Activated CD8-positive, alpha-beta memory T cell treated with anti-CD3 and anti-CD28 coated beads, Interleukin-2, amount 50 U/mL, for 48 hours (primary cell): ENCODE measurements at regions not wholly inside any gene's neighbourhood (a gene's known extent, or its start where the extent isn't known, plus 50 kb on each side); places are given as distances from the start of the nearest gene placed in this dataset.
A peak's percentile ranks its signal among the peaks of the same experiment; 100 is the strongest.

Source experiments
- DNase-seq: peaks from one replicate; pipeline ENCODE4 v3.0.0-alpha.2; 2020

DNA sequence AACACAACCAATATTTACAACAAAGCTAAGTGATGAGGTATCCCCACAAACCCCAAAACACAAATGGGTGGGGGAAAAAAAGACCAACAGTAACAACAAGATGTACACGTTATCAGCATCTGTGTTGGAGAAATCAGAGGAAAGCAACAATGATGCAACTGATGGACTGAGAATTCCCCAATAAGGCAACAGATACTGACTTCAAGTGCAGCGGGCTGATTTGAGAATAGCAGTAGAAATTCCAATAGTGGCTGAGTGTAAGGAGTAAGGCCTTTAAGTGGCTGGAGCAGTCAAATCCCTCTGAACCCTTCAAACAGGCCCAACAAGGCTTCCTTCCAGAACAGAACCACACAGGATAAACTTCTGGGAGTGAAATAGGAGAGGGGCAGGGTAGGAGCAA, 97.6 kb downstream of the TM2D1 start:
- DNase-seq = no peak

GRCh38 chr1:61626816-61627215, 98.1 kb downstream of the TM2D1 start:
- DNase-seq = no peak

DNA sequence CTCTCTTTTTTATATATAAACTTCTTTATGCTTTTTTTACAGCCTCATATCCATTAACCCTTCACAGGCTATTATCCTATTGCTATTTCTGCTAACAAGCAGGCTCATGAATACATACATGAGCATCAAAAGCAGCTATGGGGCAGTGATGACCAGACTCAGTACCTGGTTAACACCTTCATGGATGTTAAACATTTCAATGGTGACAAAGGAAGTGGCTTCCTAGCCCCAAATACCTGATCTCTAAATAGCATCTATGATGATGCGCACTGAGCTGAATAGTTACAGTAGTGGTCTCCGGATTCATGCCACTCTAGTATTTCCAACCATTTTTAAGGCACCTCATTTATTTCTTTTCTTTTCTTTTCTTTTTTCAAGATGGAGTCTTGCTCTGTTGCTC, 101.1 kb downstream of the TM2D1 start:
- DNase-seq = no peak

DNA sequence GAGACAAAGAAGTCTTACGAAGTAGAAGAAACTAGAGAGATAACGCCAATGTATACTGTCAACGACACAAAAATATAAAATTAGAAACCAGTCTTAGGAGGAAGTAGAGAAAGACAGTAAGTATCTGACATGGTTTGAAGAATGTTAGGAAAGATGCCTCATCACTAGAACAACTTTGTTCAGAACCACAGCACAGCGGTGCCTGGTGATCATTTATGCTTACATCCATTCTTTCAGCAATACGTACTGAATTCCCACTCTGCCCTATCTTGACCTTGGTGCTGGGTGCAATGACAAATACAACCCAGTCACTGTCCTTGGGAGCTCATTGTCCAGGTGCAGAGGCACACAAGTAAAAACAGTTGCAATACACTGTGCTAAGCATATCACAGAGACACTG, 104.4 kb downstream of the TM2D1 start:
- no peak for DNase-seq

- DNase-seq = no peak
Observed at GRCh38 chr1:61618755-61619154, 106.2 kb downstream of the TM2D1 start.

GRCh38 chr1:61618193-61618592, 106.7 kb downstream of the TM2D1 start:
- no peak for DNase-seq

- no peak for DNase-seq
Observed at GRCh38 chr1:61616830-61617229, 108.1 kb downstream of the TM2D1 start.

DNA sequence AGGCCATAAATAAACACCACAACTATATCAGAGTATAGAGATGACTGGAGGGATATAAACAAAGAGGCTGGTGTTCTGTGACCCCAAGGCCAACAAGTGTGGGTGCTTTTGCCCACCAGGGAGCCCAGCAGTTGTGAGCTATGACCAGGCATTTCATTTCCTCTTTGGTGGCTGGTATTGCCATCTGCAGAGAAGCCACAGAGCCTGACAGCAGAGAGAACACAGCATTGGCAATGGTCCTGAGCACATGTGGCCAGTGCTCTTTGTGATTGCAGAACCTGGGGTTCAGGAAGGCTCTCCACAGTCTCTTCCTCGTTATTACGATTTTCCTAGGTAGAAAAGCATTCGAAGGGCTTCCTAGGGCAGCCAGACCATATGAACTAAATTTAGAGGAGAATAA, 112.3 kb downstream of the TM2D1 start:
- DNase-seq = no peak

GRCh38 chr1:61609040-61609439, 115.9 kb downstream of the TM2D1 start:
- DNase-seq = no peak

DNA sequence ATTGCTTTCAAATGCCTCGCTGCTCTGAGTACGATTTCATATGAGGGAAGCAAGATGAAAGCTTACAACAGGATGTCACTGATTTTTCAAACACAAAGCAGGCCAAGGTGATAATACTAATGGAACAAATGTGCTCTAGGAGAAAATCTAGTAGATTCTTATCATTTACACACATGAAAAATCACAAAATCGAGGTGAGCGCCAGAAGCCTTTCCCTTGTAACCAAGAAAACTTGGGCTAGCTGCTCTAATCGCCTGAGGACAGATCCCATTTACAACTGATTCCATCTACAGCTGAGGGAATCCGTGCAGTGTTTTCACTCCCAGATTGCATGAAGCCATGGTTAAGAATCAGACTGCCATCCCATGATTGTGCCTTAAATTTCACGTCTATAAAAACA, 117.5 kb downstream of the TM2D1 start:
- no peak for DNase-seq

DNA sequence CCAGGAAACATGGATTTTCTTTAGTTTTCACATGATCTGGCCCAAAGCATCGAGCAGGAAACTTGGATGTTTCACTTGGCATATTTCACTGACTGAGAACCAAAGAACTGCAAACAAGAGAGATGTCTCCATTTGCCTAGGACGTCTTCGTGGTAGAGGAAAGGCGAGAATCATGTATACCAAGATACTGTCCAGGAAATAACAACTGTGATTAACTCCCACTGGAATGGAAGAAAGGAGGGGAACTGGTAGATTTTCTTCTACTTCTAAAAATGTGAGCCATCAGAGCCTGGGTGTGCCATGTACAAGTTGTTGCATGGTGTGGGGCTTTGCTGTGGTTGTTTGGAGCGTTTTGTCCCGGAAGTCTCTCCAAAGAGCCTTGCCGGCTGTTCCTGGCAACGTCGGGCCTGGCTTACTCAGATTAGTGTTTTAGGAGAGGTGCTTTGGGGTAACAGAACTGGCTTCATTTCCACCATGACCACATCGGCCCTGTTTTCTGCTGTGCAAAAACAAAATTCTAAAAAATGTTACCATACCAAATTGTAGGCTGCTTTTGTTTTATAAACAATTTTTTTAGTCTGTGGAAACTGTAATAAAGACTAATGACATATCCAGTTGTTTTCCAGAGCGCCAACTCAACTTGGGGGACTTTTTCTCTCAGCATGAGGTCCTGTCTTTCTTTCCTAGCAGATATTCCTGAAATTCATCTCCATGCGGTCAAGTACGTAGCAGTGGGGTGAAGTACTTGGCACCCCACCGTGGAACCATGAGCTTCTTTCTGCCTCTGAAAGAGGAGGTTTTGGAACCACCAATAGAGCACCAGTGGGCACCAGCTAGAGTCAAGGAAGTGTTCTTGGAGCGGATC, 118.3 kb downstream of the TM2D1 start:
- DNase-seq = no peak

GRCh38 chr1:61605607-61606321, 119.2 kb downstream of the TM2D1 start:
- no peak for DNase-seq

- no peak for DNase-seq
Observed at GRCh38 chr1:61604684-61605083, 120.3 kb downstream of the TM2D1 start.

- DNase-seq = no peak
Observed at GRCh38 chr1:61604261-61604660, 120.7 kb downstream of the TM2D1 start.

DNA sequence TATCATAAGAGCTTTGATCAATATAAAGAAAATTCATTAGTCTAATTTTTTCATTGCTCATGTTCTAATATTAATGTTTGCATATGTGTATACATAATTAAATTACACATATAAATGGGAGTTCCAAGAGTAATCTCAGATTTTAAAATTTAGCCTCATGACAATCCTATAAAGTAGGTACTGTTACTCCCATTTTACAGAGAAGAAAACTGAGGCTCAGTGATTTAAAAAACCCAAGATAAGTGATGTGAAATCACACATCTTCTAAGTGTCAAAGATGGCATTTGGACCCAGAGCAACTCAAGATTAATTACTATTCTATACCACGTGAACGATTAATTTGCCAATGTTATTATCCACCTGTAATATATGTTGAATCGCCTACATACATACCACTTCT, 122.3 kb downstream of the TM2D1 start:
- no peak for DNase-seq

- no peak for DNase-seq
Observed at GRCh38 chr1:61597601-61598000, 127.3 kb downstream of the TM2D1 start.

DNA sequence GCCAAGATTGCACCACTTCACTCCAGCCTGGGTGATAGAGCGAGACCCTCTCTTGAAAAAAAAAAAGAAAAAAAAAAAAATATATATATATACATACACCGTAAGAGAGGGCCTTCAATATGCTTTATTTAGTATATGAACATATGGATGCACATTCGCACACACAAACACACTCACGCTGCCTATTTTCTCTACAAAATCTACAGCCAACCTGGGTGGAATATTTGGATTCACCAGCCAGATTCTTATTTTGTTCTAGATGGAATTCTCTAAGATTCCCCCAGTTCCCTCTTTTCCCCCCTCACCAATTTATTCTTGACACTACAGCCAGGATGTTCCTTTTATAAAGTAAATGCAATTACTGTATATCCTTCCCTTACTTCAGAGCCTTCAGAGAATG, 131.6 kb downstream of the TM2D1 start:
- no peak for DNase-seq

- no peak for DNase-seq
Observed at GRCh38 chr1:61591351-61591750, 133.6 kb downstream of the TM2D1 start.

- peak; percentile 76 for DNase-seq
Observed at GRCh38 chr1:61588736-61589672, 135.9 kb downstream of the TM2D1 start.

DNA sequence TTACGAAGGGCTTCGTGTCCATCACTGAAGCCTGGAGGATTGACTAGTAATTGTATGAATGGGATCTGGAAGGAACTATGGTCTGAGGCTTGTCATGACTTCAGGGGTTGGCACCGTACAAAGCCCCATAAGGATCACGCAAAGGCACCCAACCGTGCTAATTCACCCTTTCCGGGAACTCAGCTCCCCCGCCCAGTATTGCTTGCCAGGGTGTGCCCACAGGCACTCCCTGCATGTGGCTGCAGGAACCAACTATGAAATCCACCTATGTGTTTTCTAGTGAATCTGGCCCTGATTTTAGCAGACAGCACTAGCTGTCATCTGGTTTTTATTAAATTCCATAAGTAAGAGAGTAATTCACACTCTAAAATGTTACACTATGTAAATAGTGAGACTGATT, 139.2 kb downstream of the TM2D1 start:
- DNase-seq = no peak

DNA sequence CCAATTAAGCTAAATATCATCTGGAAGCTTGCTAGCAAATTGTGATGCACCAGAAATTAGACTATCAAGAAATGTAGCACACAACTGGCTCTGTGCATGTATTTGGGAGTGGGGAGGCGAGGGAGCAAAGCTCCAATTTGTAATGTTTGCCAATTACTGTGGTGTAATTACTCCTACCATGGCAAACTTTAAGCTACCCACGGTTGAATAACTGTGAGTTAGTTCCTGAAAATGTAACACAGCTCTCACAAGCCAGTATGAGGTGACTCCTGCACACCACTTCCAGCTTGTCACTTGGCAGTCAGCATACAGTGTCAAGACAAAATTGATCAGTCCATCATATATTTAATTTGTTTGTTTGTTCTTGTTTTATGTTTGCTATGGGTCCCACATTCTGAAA, 141.2 kb downstream of the TM2D1 start:
- no peak for DNase-seq

DNA sequence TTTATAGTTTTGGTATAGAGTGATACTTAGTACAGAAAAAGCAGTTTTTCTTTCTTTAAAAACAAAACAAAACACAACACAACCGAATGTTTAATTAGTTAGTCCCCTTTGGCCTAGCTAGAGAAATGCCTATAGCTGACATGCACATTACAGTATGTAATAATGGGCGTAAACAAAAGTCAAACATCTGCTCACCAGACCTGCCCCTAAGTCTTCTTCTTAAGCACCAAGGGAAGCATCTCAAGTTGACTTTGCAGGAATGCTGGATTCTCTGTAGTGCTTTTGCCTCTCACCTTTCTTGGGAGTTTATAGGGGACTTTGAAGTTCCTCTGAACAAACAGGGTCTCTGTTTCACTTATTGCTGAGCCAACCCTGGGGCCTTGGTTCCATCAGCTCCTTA, 143.7 kb downstream of the TM2D1 start:
- DNase-seq = no peak

DNA sequence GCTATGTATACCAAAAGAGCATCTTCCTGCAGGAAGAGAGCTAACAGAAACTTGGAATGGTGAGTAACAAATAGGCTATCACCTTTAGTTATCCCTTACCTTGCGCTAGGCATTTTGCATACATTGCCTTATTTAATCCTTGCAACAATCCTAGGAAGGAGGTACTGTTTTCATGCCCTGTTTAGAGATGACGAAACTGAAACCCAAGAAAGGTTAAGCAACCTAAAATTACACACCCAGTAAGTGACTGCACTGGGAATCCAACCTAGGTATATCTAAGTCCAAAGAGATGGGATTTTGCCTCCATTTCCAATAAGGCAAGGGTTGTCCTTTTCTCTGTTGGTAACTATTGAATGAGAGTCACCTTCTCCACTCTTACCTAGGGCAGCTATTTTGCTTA, 144.5 kb downstream of the TM2D1 start:
- no peak for DNase-seq
